Ectodermal cell (in vitro differentiated cells): ENCODE measurements at regions not wholly inside any gene's neighbourhood (a gene's known extent, or its start where the extent isn't known, plus 50 kb on each side); places are given as distances from the start of the nearest gene placed in this dataset.

ENCODE experiments used
- H3K27ac ChIP-seq: 2 replicates; pipeline ENCODE4 v1.7.0; 2013; ENCODE audit warnings: mild to moderate bottlenecking, low read depth, low read length; ENCODE audit not compliant: insufficient read depth, poor library complexity, severe bottlenecking
- H3K27me3 ChIP-seq: 2 replicates; pipeline ENCODE4 v1.7.0; 2013; ENCODE audit warnings: mild to moderate bottlenecking, low read length; ENCODE audit not compliant: insufficient read depth, control insufficient read depth, poor library complexity, severe bottlenecking
- H3K36me3 ChIP-seq: one replicate; pipeline ENCODE4 v1.7.0; 2013; ENCODE audit warnings: low read length; ENCODE audit not compliant: control insufficient read depth, insufficient read depth
- H3K4me1 ChIP-seq: one replicate; pipeline ENCODE4 v1.7.0; 2013; ENCODE audit warnings: low read length; ENCODE audit not compliant: control insufficient read depth, insufficient read depth
- H3K4me3 ChIP-seq: 2 replicates; pipeline ENCODE4 v1.7.0; 2013; ENCODE audit warnings: low read depth, low read length, control low read depth; ENCODE audit not compliant: insufficient read depth
- H3K9me3 ChIP-seq: 2 replicates; pipeline ENCODE4 v1.7.0; 2013; ENCODE audit warnings: mild to moderate bottlenecking, low read length, moderate library complexity; ENCODE audit not compliant: control insufficient read depth
- WGBS, 2 experiments: methylation state at CpG; one replicate each; pipeline ENCODE4 v1.1.7; 2013; ENCODE audit warnings: missing lambda C conversion rate in 2 of 2; 5-methylcytosine and 5-hydroxymethylcytosine counted together

DNA sequence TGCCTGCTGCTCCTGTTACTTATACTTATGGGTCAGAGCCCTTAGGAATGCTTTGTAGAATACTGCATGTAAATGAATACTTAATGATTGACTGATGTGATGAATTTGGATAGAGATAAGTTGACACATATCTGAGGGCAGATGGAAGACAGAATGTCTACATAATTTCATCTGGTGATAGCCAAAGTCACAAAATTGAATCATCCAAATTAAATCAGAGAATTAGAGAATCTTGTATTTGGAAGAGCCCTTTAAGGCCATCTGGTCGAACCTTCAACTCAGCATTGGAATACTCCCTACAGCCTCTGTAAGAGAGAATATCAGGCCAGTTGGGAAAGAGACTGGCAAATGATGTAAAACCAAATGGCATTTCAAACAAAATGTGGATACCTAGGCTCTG, 944.8 kb downstream of the RPA4 start:
- Histone ChIP-seq H3K4me1 (no peaks in the 10 kb centered on the region), H3K27ac (no peak overlapping the region), H3K9me3 (no peaks in the 10 kb centered on the region), H3K4me3 (no peak overlapping the region), H3K27me3 (no peaks in the 10 kb centered on the region), H3K36me3 (no peaks in the 10 kb centered on the region)
- WGBS, 2 experiments, result 80 to 83% methylated on average over 1 of the region's 1 CpG

DNA sequence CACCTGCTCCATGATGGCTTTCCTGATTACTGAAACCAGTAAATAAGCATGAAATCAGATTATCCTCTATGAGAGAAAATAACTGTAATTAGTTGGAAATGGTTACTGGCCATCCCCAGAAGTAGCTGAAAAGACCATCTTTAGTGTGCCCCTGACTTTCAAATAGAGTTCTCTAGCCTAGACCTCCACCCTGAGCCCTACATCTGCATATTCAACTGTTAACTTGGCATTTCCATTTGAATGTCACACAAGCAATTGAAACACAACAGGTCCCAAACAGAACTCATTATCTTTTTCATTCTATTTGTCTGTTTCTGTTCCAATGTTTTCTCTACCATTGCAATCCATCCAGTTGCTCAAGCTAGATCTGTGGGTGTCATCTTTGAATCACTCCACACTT, 952.3 kb downstream of the RPA4 start:
- Histone ChIP-seq H3K27ac (no peak overlapping the region), H3K9me3 (no peaks in the 10 kb centered on the region), H3K36me3 (no peaks in the 10 kb centered on the region), H3K4me1 (no peaks in the 10 kb centered on the region), H3K4me3 (no peak overlapping the region), H3K27me3 (no peaks in the 10 kb centered on the region)

DNA sequence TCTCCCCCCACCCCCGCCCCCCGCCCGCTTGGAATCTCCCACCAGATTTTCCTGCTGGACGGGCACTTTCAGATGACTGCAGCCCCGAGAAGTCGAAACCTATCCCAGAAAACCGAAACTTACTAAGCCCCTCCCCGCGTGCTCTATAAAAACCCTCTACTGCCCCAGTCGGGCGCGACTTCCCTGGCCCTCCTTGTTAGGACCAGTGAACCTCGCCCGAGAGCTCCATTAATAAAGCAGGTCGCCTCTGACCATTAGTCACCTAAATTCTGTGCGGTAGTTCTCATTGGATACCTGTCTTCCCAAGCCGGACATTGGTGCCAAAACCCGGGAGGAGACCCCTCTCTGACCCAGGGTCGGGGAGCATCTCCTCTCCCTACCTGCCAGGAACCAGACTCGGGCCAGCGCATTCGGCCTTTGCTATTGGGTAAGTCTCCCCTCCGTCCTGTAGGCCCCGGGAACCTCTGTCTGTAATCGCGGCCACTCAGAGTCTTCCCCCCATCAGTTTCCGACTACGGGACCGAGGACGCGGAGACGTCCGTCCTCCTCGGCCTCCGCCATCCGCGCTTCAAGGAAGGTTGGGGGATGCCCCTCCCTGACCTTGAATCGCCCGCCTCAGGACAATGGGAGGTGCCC, 958.0 kb downstream of the RPA4 start:
- Histone ChIP-seq H3K9me3 (no peaks in the 10 kb centered on the region), H3K27me3 (no peaks in the 10 kb centered on the region), H3K36me3 (no peaks in the 10 kb centered on the region), H3K27ac (no peak overlapping the region), H3K4me1 (no peaks in the 10 kb centered on the region), H3K4me3 (no peak overlapping the region)
- WGBS, 2 experiments, result 96 to 97% methylated on average over 36 of the region's 39 CpGs

DNA sequence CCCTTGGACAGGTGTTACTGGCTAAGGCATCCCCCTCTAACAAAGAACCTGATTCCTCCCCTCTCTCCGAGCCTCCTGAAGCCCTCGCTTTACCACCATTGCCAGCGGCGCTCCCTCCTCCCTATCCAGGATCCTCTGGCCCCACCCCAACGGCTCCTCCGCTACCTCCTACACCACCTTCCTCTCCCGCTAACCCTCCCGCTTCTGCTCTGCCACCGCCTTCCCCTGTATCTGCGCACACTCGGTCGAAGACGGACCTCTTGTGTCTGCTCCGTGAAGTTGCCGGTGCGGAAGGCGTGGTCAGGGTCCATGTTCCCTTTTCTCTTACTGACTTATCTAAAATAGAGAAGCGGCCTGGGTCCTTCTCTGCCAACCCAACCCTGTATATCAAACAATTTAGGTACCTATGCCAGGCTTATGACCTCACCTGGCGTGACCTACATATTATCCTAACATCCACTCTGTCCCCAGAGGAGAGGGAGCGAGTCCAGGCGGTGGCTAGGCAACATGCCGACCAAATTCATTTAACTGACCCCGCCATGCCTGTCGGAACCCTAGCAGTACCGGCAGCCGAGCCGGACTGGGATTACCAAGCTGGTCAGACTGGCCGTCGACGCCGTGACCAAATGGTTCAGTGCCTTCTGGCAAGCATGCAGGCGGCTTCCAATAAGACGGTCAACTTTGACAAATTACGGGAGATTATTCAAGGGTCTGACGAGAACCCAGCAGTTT, 958.9 kb downstream of the RPA4 start:
- no peak overlapping the region for H3K27ac ChIP-seq
- no peaks in the 10 kb centered on the region for H3K27me3 ChIP-seq
- H3K36me3 ChIP-seq, result no peaks in the 10 kb centered on the region
- WGBS, 2 experiments, result 93 to 95% methylated on average over 35 of the region's 35 CpGs
- H3K4me3 ChIP-seq, result no peak overlapping the region
- no peaks in the 10 kb centered on the region for H3K9me3 ChIP-seq
- H3K4me1 ChIP-seq, result no peaks in the 10 kb centered on the region

- Histone ChIP-seq H3K4me3 (no peak overlapping the region), H3K4me1 (no peaks in the 10 kb centered on the region)
Observed at GRCh38 chrX:97843200-97843811, 959.6 kb downstream of the RPA4 start.

DNA sequence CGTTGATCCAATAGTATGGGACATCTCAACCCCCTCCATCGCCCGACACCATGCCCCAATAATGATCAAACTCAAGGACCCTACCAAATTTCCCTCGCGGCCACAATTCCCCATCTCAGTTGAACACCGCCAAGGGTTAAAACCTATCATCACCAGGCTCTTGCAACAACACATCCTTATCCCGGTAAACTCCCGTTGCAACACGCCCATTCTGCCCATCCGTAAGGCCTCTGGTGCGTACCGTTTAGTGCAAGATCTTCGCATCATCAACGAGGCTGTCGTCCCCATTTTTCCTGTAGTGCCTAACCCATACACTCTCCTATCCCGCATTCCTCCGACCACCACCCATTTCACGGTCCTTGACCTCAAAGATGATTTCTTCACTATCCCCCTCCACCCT, 960.5 kb downstream of the RPA4 start:
- Histone ChIP-seq H3K4me3 (no peak overlapping the region), H3K27me3 (no peaks in the 10 kb centered on the region), H3K9me3 (no peaks in the 10 kb centered on the region), H3K4me1 (no peaks in the 10 kb centered on the region), H3K27ac (no peak overlapping the region), H3K36me3 (no peaks in the 10 kb centered on the region)
- 96 to 97% methylated on average over 18 of the region's 18 CpGs for WGBS, 2 experiments

More at GRCh38 chrX:97843200-97843811, 959.6 kb downstream of the RPA4 start:
- Histone ChIP-seq H3K9me3 (no peaks in the 10 kb centered on the region), H3K27me3 (no peaks in the 10 kb centered on the region), H3K36me3 (no peaks in the 10 kb centered on the region), H3K27ac (no peak overlapping the region)
- WGBS, 2 experiments, result 93 to 97% methylated on average over 30 of the region's 30 CpGs

DNA sequence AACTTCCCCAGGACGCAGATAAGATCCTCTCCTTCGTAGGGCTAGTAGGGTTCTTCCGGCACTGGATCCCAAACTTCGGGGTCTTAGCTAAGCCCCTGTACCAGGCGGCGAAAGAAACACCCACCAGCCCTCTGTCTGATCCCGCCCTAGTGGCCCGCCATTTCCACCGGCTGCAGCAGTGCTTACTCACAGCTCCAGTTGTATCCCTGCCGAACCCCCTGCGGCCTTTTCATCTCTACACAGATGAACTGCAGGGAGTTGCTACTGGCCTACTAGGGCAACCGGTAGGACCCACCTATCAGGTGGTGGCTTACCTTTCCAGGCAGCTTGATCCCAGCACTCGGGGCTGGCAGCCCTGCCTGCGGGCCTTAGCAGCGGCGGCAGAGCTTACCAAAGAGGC, 961.2 kb downstream of the RPA4 start:
- H3K36me3 ChIP-seq, result no peaks in the 10 kb centered on the region
- H3K4me3 ChIP-seq, result no peak overlapping the region
- H3K4me1 ChIP-seq, result no peaks in the 10 kb centered on the region
- H3K27me3 ChIP-seq, result no peaks in the 10 kb centered on the region
- 94 to 98% methylated on average over 16 of the region's 16 CpGs for whole genome bisulfite sequencing, 2 experiments
- no peak overlapping the region for H3K27ac ChIP-seq
- no peaks in the 10 kb centered on the region for H3K9me3 ChIP-seq

- Histone ChIP-seq H3K36me3 (no peaks in the 10 kb centered on the region), H3K27ac (no peak overlapping the region), H3K9me3 (no peaks in the 10 kb centered on the region), H3K27me3 (no peaks in the 10 kb centered on the region), H3K4me3 (no peak overlapping the region), H3K4me1 (no peaks in the 10 kb centered on the region)
- 94 to 96% methylated on average over 18 of the region's 18 CpGs for WGBS, 2 experiments
Observed at GRCh38 chrX:97845451-97845850, 961.7 kb downstream of the RPA4 start.

- 93 to 96% methylated on average over 12 of the region's 12 CpGs for WGBS, 2 experiments
- H3K9me3 ChIP-seq, result no peaks in the 10 kb centered on the region
Observed at GRCh38 chrX:97846228-97846627, 962.5 kb downstream of the RPA4 start.

GRCh38 chrX:97846718-97847237, 963.1 kb downstream of the RPA4 start:
- 96 to 97% methylated on average over 23 to 25 of the region's 25 CpGs for WGBS, 2 experiments

More at GRCh38 chrX:97846228-97846627, 962.5 kb downstream of the RPA4 start:
- Histone ChIP-seq H3K27ac (no peak overlapping the region), H3K4me3 (no peak overlapping the region), H3K36me3 (no peaks in the 10 kb centered on the region), H3K4me1 (no peaks in the 10 kb centered on the region), H3K27me3 (no peaks in the 10 kb centered on the region)

More at GRCh38 chrX:97846718-97847237, 963.1 kb downstream of the RPA4 start:
- H3K9me3 ChIP-seq, result no peaks in the 10 kb centered on the region
- no peak overlapping the region for H3K4me3 ChIP-seq
- H3K4me1 ChIP-seq, result no peaks in the 10 kb centered on the region
- H3K27ac ChIP-seq, result no peak overlapping the region
- H3K27me3 ChIP-seq, result no peaks in the 10 kb centered on the region
- no peaks in the 10 kb centered on the region for H3K36me3 ChIP-seq
